Esophagus muscularis mucosa (tissue), 4 donors: ENCODE measurements at regions not wholly inside any gene's neighbourhood (a gene's known extent, or its start where the extent isn't known, plus 50 kb on each side); places are given as distances from the start of the nearest gene placed in this dataset.

ENCODE experiments used
- DNase-seq: peaks from one replicate; pipeline ENCODE4 v3.0.0-alpha.2; 2017; ENCODE audit errors: extremely low spot score
- H3K27ac ChIP-seq, 4 donors: fragments of 200-600 bp; sonication (generic); replicated peaks in 1 of 4; 1 replicate in 3 of 4; 2 replicates in 1 of 4; pipeline ENCODE4 v1.5.1; 2016 to 2019; ENCODE audit warnings: mild to moderate bottlenecking in 1 of 4
- H3K27me3 ChIP-seq, 4 donors: fragments of 200-600 bp; sonication (generic); one replicate each; pipeline versions ENCODE4 v1.5.1 to v1.6.0; 2016 to 2019
- H3K36me3 ChIP-seq, 4 donors: fragments of 200-600 bp; sonication (generic); one replicate each; pipeline ENCODE4 v1.5.1; 2016 to 2019
- H3K4me1 ChIP-seq, 4 donors: fragments of 200-600 bp; sonication (generic); one replicate each; pipeline ENCODE4 v1.5.1; 2016 to 2019
- H3K4me3 ChIP-seq, 4 donors: fragments of 200-600 bp; sonication (generic); 1 replicate in 2 of 4; 2 replicates in 2 of 4; pipeline ENCODE4 v1.5.1; 2016 to 2019; ENCODE audit warnings: mild to moderate bottlenecking in 4 of 4, moderate library complexity in 1 of 4
- H3K9me3 ChIP-seq, 4 donors: fragments of 200-600 bp; sonication (generic); 1 replicate in 3 of 4; 2 replicates in 1 of 4; pipeline ENCODE4 v1.5.1; 2016 to 2019
- EP300 ChIP-seq: sonication (generic); formaldehyde crosslinking; IDR thresholded peaks from one replicate; pipeline ENCODE4 v1.6.1; 2017; ENCODE audit warnings: antibody characterized with exemption
- POLR2A ChIP-seq: fragments of 450-650 bp; IDR thresholded peaks from one replicate; pipeline ENCODE4 v1.6.1; 2017; ENCODE audit warnings: antibody characterized with exemption, moderate library complexity, mild to moderate bottlenecking, low read depth
- POLR2AphosphoS5 ChIP-seq, 2 donors: sonication (generic); formaldehyde crosslinking; IDR thresholded peaks; one replicate each; pipeline ENCODE4 v1.6.1; 2017; ENCODE audit warnings: antibody characterized with exemption in 2 of 2
- WGBS: methylation state at CpG from one replicate; pipeline ENCODE4 v1.1.5; 2018; 5-methylcytosine and 5-hydroxymethylcytosine counted together
- intact Hi-C: fragments of 100-400 bp; cut with DNase I; formaldehyde crosslinking; loops from one replicate; pipeline ENCODE4 v1.15.1; 2023
- TF ChIP-seq, protein P1 (sequence below), 3 experiments: fragments of 200-600 bp in 2 of 3; fragments of 450-650 bp in 1 of 3; sonication (generic) in 2 of 3; IDR thresholded peaks; one replicate each; pipeline ENCODE4 v1.5.1; 2017 to 2019; ENCODE audit warnings: antibody characterized with exemption in 3 of 3, mild to moderate bottlenecking in 2 of 3, moderate library complexity in 1 of 3

DNA sequence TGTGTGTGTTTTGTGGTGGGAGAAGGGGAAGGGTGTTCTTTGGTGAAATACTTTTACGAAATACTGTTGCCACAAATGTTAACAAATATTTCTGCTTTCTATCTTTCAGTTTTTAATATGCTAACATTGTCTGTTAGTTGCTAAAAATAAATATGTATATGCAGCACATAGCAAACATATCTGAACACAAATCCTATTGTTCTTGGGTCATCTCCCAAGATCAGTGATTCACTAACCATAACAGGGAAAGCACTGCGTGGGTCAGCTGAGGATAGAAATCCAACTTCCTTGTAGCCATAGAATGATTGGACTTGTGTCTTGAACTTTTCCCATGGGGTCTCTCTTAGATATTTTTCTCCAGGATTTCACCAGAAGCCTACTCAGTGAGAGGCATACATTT, 250.3 kb upstream of the FAM47A start:
- H3K4me1 ChIP-seq, result no peaks in the 10 kb centered on the region
- 47% methylated on average over 2 of the region's 2 CpGs for WGBS
- no peak for DNase-seq
- intact Hi-C loops, result no loop called here
- no peaks in the 10 kb centered on the region for H3K27me3 ChIP-seq
- no peaks in the 10 kb centered on the region for H3K9me3 ChIP-seq
- H3K27ac ChIP-seq, result no peak overlapping the region
- no peaks in the 10 kb centered on the region for H3K36me3 ChIP-seq
- TF ChIP-seq, protein P1, sequence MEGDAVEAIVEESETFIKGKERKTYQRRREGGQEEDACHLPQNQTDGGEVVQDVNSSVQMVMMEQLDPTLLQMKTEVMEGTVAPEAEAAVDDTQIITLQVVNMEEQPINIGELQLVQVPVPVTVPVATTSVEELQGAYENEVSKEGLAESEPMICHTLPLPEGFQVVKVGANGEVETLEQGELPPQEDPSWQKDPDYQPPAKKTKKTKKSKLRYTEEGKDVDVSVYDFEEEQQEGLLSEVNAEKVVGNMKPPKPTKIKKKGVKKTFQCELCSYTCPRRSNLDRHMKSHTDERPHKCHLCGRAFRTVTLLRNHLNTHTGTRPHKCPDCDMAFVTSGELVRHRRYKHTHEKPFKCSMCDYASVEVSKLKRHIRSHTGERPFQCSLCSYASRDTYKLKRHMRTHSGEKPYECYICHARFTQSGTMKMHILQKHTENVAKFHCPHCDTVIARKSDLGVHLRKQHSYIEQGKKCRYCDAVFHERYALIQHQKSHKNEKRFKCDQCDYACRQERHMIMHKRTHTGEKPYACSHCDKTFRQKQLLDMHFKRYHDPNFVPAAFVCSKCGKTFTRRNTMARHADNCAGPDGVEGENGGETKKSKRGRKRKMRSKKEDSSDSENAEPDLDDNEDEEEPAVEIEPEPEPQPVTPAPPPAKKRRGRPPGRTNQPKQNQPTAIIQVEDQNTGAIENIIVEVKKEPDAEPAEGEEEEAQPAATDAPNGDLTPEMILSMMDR (IDR thresholded peaks at IDR 0.05), result no peak
- TF ChIP-seq POLR2AphosphoS5 (IDR thresholded peaks at IDR 0.05) (no peak), POLR2A (no peak), EP300 (no peak)
- no peak overlapping the region for H3K4me3 ChIP-seq

DNA sequence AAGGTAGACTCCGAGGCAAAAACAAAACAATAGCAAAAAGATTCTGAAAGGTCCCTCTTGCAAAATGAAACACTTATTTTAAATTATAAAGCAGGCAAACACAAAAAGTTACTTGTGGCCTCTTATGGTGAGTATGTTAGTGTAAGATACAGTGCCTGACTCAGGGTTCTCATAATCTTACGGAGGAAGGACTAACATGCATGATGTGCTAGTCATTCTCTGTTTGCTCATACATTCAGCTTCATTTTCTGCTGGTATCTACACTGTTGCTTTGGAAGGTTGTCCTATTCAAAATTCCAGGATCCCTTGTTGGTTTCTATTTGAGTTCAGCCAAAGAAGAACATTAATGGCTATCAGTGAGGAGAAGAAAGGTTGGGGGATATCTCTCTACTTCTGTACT, 249.1 kb upstream of the FAM47A start:
- no peak overlapping the region for H3K27ac ChIP-seq
- DNase-seq, result no peak
- H3K27me3 ChIP-seq, result no peaks in the 10 kb centered on the region
- no peaks in the 10 kb centered on the region for H3K4me1 ChIP-seq
- 74% methylated on average over 2 of the region's 2 CpGs for WGBS
- H3K4me3 ChIP-seq, result no peak overlapping the region
- intact Hi-C loops, result no loop called here
- H3K9me3 ChIP-seq, result no peaks in the 10 kb centered on the region
- no peaks in the 10 kb centered on the region for H3K36me3 ChIP-seq
- TF ChIP-seq EP300 (no peak), POLR2A (no peak), POLR2AphosphoS5 (IDR thresholded peaks at IDR 0.05) (no peak)
- TF ChIP-seq, protein P1 (IDR thresholded peaks at IDR 0.05), result no peak

DNA sequence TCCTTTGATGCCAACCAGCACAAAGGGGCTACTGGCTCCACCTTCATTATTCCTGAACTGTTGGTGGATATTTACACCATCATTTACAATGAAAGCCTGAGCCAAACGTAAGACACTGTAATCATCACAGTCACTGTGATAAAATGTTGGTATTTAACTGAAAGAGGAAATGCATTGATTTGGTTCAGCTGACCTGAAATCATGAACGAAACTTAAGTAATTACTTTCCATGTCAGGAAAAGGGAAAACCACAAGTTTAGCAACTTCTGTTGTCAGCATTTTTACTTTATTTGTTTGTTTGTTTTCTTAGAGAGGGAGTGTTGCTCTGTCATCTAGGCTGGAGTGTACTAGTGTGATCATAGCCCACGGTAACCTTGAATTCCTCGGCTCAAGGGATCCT, 247.8 kb upstream of the FAM47A start:
- no peak for TF ChIP-seq EP300
- no peak for TF ChIP-seq POLR2A
- TF ChIP-seq, protein P1 (IDR thresholded peaks at IDR 0.05), result no peak
- no peak for TF ChIP-seq POLR2AphosphoS5 (IDR thresholded peaks at IDR 0.05)
- no peak overlapping the region for H3K27ac ChIP-seq
- DNase-seq, result no peak
- H3K4me1 ChIP-seq, result no peaks in the 10 kb centered on the region
- 57% methylated on average over 4 of the region's 4 CpGs for WGBS
- no peaks in the 10 kb centered on the region for H3K9me3 ChIP-seq
- no peaks in the 10 kb centered on the region for H3K36me3 ChIP-seq
- no peaks in the 10 kb centered on the region for H3K27me3 ChIP-seq
- no peak overlapping the region for H3K4me3 ChIP-seq
- intact Hi-C loops, result no loop called here

DNA sequence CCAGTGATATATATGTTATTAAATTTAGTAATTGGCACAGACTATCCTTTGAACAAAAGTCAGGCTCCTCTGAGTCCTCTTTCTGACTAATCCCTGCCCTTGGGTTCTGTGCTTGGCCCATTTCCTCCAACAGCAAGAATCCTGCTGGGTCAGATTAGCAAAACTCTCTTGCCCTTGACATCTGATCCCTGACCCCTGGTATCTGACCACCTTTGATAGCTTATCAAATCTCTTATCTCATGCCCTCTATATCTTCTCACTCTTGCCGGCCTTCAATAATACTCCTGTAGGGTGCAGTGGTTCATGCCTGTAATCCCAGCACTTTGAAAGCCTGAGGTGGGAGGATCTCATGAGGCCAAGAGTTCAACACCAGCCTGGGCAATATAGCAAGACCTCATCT, 245.5 kb upstream of the FAM47A start:
- Histone ChIP-seq H3K27ac (no peak overlapping the region), H3K36me3 (no peaks in the 10 kb centered on the region), H3K4me3 (no peak overlapping the region), H3K27me3 (peaks cover 0 to 3% (median 0%) of the 10 kb centered on the region in 4 donors), H3K9me3 (no peaks in the 10 kb centered on the region), H3K4me1 (no peaks in the 10 kb centered on the region)
- intact Hi-C loops, result no loop called here
- DNase-seq, result no peak
- TF ChIP-seq, protein P1 (IDR thresholded peaks at IDR 0.05), result no peak
- TF ChIP-seq EP300 (no peak), POLR2AphosphoS5 (IDR thresholded peaks at IDR 0.05) (no peak), POLR2A (no peak)
- WGBS, result 72% methylated on average over 1 of the region's 1 CpG

DNA sequence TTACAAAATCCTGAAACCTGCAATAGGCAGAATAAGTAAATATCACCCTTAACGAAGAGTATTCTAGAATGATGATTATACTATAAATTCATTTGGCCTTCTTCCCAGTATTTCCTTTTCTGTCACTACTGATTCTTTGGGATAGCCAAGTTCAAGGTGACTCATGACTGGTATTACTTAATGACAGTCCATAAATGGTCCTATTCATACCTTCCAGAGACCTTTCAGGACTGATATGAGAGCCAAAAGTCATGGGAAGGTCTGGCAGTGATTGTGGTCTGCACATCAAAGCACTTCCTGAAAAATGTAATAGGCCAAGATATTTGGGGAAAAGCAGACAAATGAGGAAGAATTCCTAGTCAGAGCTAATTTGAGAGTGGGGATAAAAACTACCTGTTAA, 239.6 kb upstream of the FAM47A start:
- H3K4me3 ChIP-seq, result no peak overlapping the region
- DNase-seq, result no peak
- 30% methylated on average over 1 of the region's 1 CpG for WGBS
- intact Hi-C loops, result no loop called here
- H3K27me3 ChIP-seq, result peaks cover 0 to 3% (median 0%) of the 10 kb centered on the region in 4 donors
- H3K36me3 ChIP-seq, result no peaks in the 10 kb centered on the region
- TF ChIP-seq EP300 (no peak), POLR2A (no peak), POLR2AphosphoS5 (IDR thresholded peaks at IDR 0.05) (no peak)
- TF ChIP-seq, protein P1 (IDR thresholded peaks at IDR 0.05), result no peak
- H3K27ac ChIP-seq, result no peak overlapping the region
- no peaks in the 10 kb centered on the region for H3K4me1 ChIP-seq
- no peaks in the 10 kb centered on the region for H3K9me3 ChIP-seq
